SU-DHL-6 (cell line): ENCODE measurements at regions not wholly inside any gene's neighbourhood (a gene's known extent, or its start where the extent isn't known, plus 50 kb on each side); places are given as distances from the start of the nearest gene placed in this dataset.

ENCODE experiments used
- H2AFZ ChIP-seq: fragments of 200-600 bp; sonication (generic); 2 replicates; pipeline ENCODE4 v1.6.1; 2014; ENCODE audit warnings: low read depth, mild to moderate bottlenecking, moderate library complexity, mixed read lengths, antibody characterized with exemption, low read length; ENCODE audit not compliant: severe bottlenecking
- H3F3A ChIP-seq: fragments of 200-600 bp; shearing (Covaris generic); 2 replicates; pipeline ENCODE4 v1.6.0; 2016; ENCODE audit warnings: antibody characterized with exemption, mild to moderate bottlenecking; ENCODE audit not compliant: insufficient read depth
- H3K27ac ChIP-seq: fragments of 200-600 bp; sonication (generic); 2 replicates; pipeline ENCODE4 v1.5.1; 2016; ENCODE audit warnings: low read depth, mild to moderate bottlenecking, low read length, moderate library complexity, mixed read lengths
- H3K27me3 ChIP-seq: fragments of 200-600 bp; sonication (generic), shearing (Covaris generic); 2 replicates; pipeline ENCODE4 v1.6.0; 2014; ENCODE audit warnings: mild to moderate bottlenecking, low read length
- H3K36me3 ChIP-seq: fragments of 200-600 bp; sonication (generic); 2 replicates; pipeline ENCODE4 v1.6.1; 2014; ENCODE audit warnings: mild to moderate bottlenecking, low read length, mixed read lengths
- H3K4me2 ChIP-seq: fragments of 300-600, 200-600 bp; shearing (Covaris generic), sonication (generic); 2 replicates; pipeline ENCODE4 v1.6.0; 2014; ENCODE audit warnings: low read length, low read depth, mild to moderate bottlenecking; ENCODE audit not compliant: poor library complexity, severe bottlenecking
- H3K4me3 ChIP-seq: fragments of 200-600 bp; sonication (generic); 2 replicates; pipeline ENCODE4 v1.5.1; 2014; ENCODE audit warnings: antibody characterized with exemption, low read length, mild to moderate bottlenecking, mixed read lengths; ENCODE audit not compliant: insufficient read depth, poor library complexity, severe bottlenecking
- H3K79me2 ChIP-seq: fragments of 200-600 bp; sonication (generic); 2 replicates; pipeline ENCODE4 v1.6.1; 2014; ENCODE audit warnings: mild to moderate bottlenecking, low read length, moderate library complexity; ENCODE audit not compliant: insufficient read depth
- H3K9ac ChIP-seq: fragments of 200-600 bp; sonication (generic); 2 replicates; pipeline ENCODE4 v1.7.0; 2014; ENCODE audit warnings: mild to moderate bottlenecking, low read length
- H3K9me2 ChIP-seq: fragments of 200-600 bp; sonication (generic); replicated peaks from 2 replicates; pipeline ENCODE4 v1.6.1; 2014; ENCODE audit warnings: low read length; ENCODE audit not compliant: insufficient read depth
- H3K9me3 ChIP-seq: fragments of 200-600 bp; sonication (generic); 2 replicates; pipeline ENCODE4 v1.6.1; 2014; ENCODE audit warnings: low read length, mixed read lengths; ENCODE audit not compliant: insufficient read depth
- H4K20me1 ChIP-seq: fragments of 200-600 bp; sonication (generic); 2 replicates; pipeline ENCODE4 v1.6.1; 2014; ENCODE audit warnings: low read depth, mild to moderate bottlenecking, antibody characterized with exemption, low read length, moderate library complexity, mixed read lengths
- CTCF ChIP-seq: fragments of 200-600 bp; sonication (generic); IDR thresholded peaks from one replicate; pipeline ENCODE4 v1.5.1; 2017; ENCODE audit warnings: antibody characterized with exemption, mild to moderate bottlenecking, low read length, moderate library complexity; ENCODE audit not compliant: insufficient read depth, poor library complexity, severe bottlenecking
- EZH2phosphoT487 ChIP-seq: fragments of 200-600 bp; sonication (generic), shearing (Covaris generic); conservative IDR thresholded peaks from 2 replicates; pipeline ENCODE4 v1.6.1; 2018; ENCODE audit warnings: mild to moderate bottlenecking, antibody characterized with exemption, low read length, moderate library complexity, mixed read lengths

GRCh38 chr10:60490013-60490412, 100.3 kb upstream of the ANK3 start:
- Histone ChIP-seq H4K20me1 (no peaks in the 10 kb centered on the region), H3K4me2 (no peak overlapping the region), H3K79me2 (no peaks in the 10 kb centered on the region), H3K27me3 (no peaks in the 10 kb centered on the region), H3K4me3 (no peak overlapping the region), H3K9me3 (no peaks in the 10 kb centered on the region), H2AFZ (no peak overlapping the region), H3K9me2 (no peaks in the 10 kb centered on the region), H3K27ac (no peak overlapping the region), H3K9ac (no peak overlapping the region), H3K36me3 (no peaks in the 10 kb centered on the region), H3F3A (no peaks in the 10 kb centered on the region)
- TF ChIP-seq EZH2phosphoT487, result no peak

- TF ChIP-seq CTCF (no peak), EZH2phosphoT487 (no peak)
- Histone ChIP-seq H3K27ac (no peak overlapping the region), H3K4me3 (no peak overlapping the region), H3K9me3 (no peaks in the 10 kb centered on the region), H2AFZ (no peak overlapping the region), H4K20me1 (no peaks in the 10 kb centered on the region), H3K79me2 (no peaks in the 10 kb centered on the region), H3K4me2 (no peak overlapping the region), H3K27me3 (no peaks in the 10 kb centered on the region), H3K9me2 (no peaks in the 10 kb centered on the region), H3K36me3 (no peaks in the 10 kb centered on the region), H3K9ac (no peak overlapping the region), H3F3A (no peaks in the 10 kb centered on the region)
Observed at GRCh38 chr10:60488111-60488669, 98.5 kb upstream of the ANK3 start.

GRCh38 chr10:60487543-60487942, 97.9 kb upstream of the ANK3 start:
- H2AFZ ChIP-seq, result no peak overlapping the region
- no peak overlapping the region for H3K4me3 ChIP-seq
- H3K4me2 ChIP-seq, result no peak overlapping the region
- no peaks in the 10 kb centered on the region for H3K9me3 ChIP-seq
- no peaks in the 10 kb centered on the region for H3K27me3 ChIP-seq
- H3K36me3 ChIP-seq, result no peaks in the 10 kb centered on the region
- H3K79me2 ChIP-seq, result no peaks in the 10 kb centered on the region
- no peak overlapping the region for H3K27ac ChIP-seq
- H3K9ac ChIP-seq, result no peak overlapping the region
- no peaks in the 10 kb centered on the region for H3F3A ChIP-seq
- no peaks in the 10 kb centered on the region for H3K9me2 ChIP-seq
- no peak for TF ChIP-seq CTCF
- H4K20me1 ChIP-seq, result no peaks in the 10 kb centered on the region

- H3F3A ChIP-seq, result no peaks in the 10 kb centered on the region
- no peak overlapping the region for H2AFZ ChIP-seq
- no peak overlapping the region for H3K9ac ChIP-seq
- H3K4me2 ChIP-seq, result no peak overlapping the region
- no peak overlapping the region for H3K27ac ChIP-seq
- TF ChIP-seq EZH2phosphoT487 (no peak), CTCF (no peak)
- H3K4me3 ChIP-seq, result no peak overlapping the region
- H4K20me1 ChIP-seq, result no peaks in the 10 kb centered on the region
- no peaks in the 10 kb centered on the region for H3K27me3 ChIP-seq
- H3K9me3 ChIP-seq, result no peaks in the 10 kb centered on the region
- H3K36me3 ChIP-seq, result no peaks in the 10 kb centered on the region
- no peaks in the 10 kb centered on the region for H3K9me2 ChIP-seq
- H3K79me2 ChIP-seq, result no peaks in the 10 kb centered on the region
Observed at GRCh38 chr10:60485025-60485424, 95.3 kb upstream of the ANK3 start.
